ENCODE measurements at regions not wholly inside any gene's neighbourhood (a gene's known extent, or its start where the extent isn't known, plus 50 kb on each side); places are given as distances from the start of the nearest gene placed in this dataset.

GRCh38 chr20:61176874-61177273 lies 75.2 kb upstream of the CDH4 start:
- Histone ChIP-seq H3K36me3 (no peaks in the 10 kb centered on the region), H3K27me3 (replicated peaks) (no peaks in the 10 kb centered on the region), H3K4me1 (replicated peaks) (peaks cover 10% of the 10 kb centered on the region; the same call in 1 of the 2 replicates), H3K27ac (no peak overlapping the region), H3K9me3 (replicated peaks) (peaks cover 3% of the 10 kb centered on the region; the same call in 1 of the 2 replicates), H3K4me3 (no peak overlapping the region)
- DNase-seq (ENCODE audit: low read depth in 1 of 2, low spot score in 2 of 2): no peak

DNA sequence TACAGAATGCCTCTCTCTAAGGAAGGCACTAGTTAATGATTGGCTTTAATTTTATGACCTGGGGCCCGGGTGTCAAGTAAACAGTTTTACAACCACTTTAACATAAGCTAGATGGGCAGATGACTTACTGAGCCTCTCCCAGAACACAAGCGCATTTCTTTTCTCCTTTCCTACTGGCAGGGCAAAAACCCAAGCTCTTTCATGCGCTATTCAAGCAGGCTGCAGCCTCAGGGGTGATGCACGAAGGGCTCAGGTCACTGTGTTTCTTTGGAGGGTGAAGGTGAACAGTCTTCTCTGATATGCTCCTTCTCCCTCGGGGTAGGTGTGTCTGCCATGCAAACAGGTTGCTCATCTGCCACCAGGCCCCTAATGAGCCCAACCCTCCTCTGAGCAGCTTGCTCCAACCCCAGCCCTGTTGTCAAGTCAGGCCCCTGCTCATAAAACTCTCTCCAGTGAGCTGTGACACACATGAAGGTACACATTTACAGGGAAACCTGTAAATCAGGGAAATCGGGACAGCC lies 73.5 kb upstream of the CDH4 start:
- DNase-seq (ENCODE audit: low read depth in 1 of 2, low spot score in 2 of 2): no peak
- H3K9me3 ChIP-seq (replicated peaks): 0 out of 2 replicates have a peak, but pooled peaks cover under 1% of the 10 kb centered on the region
- no peak overlapping the region for H3K27ac ChIP-seq
- H3K4me3 ChIP-seq: no peak overlapping the region
- no peaks in the 10 kb centered on the region for H3K36me3 ChIP-seq
- no peaks in the 10 kb centered on the region for H3K27me3 ChIP-seq (replicated peaks)
- peaks cover 8% of the 10 kb centered on the region; the same call in 1 of the 2 replicates for H3K4me1 ChIP-seq (replicated peaks)

DNA sequence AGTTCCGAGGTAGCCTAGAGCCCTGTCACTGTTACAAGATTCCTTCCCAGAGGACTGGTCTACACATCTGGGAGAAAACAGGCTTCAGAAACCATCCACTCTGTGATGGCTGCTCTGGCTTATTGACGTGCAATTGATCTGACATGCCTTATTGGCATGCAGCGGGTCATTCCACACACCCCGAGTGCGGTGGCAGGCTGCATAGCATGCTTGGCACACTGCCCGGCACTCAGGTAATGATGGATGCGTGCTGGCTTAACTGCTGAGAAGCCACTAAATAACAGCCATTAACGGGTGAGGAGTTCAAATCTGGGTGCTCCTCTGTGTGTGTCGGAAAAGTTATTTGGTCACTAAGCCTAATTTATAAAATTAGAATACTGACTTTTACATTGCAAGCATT lies 67.9 kb upstream of the CDH4 start:
- no peaks in the 10 kb centered on the region for H3K9me3 ChIP-seq (replicated peaks)
- no peak overlapping the region for H3K27ac ChIP-seq
- no peaks in the 10 kb centered on the region for H3K36me3 ChIP-seq
- no peak overlapping the region for H3K4me3 ChIP-seq
- no peaks in the 10 kb centered on the region for H3K27me3 ChIP-seq (replicated peaks)
- peaks cover 36% of the 10 kb centered on the region for H3K4me1 ChIP-seq (replicated peaks)
- DNase-seq (ENCODE audit: low read depth in 1 of 2, low spot score in 2 of 2): no peak

DNA sequence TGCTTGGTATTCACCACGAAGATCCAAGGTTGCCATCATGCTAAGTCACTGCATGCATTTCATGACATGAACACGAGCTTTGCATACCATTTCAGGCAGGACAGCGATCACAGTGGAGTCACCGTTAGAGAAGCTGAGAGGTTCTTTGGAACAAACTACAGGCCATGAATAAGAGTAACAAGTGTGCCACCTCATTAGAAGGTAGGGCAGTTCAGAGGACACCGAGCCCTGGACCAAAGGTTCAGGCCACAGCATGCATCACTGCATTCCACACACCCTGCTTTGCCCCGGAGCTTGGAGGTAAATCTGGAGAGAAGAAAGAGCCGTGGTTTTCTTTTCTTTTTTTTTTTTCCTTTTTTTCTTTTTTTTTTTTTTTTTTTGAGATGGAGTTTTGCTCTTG lies 66.9 kb upstream of the CDH4 start:
- Histone ChIP-seq H3K4me3 (no peak overlapping the region), H3K36me3 (no peaks in the 10 kb centered on the region), H3K27ac (peak overlapping the region; percentile 99), H3K9me3 (replicated peaks) (no peaks in the 10 kb centered on the region), H3K27me3 (replicated peaks) (no peaks in the 10 kb centered on the region), H3K4me1 (replicated peaks) (peaks cover 37% of the 10 kb centered on the region)
- DNase-seq (ENCODE audit: low read depth in 1 of 2, low spot score in 2 of 2): peak in 1 of 2 experiments; percentile 9

DNA sequence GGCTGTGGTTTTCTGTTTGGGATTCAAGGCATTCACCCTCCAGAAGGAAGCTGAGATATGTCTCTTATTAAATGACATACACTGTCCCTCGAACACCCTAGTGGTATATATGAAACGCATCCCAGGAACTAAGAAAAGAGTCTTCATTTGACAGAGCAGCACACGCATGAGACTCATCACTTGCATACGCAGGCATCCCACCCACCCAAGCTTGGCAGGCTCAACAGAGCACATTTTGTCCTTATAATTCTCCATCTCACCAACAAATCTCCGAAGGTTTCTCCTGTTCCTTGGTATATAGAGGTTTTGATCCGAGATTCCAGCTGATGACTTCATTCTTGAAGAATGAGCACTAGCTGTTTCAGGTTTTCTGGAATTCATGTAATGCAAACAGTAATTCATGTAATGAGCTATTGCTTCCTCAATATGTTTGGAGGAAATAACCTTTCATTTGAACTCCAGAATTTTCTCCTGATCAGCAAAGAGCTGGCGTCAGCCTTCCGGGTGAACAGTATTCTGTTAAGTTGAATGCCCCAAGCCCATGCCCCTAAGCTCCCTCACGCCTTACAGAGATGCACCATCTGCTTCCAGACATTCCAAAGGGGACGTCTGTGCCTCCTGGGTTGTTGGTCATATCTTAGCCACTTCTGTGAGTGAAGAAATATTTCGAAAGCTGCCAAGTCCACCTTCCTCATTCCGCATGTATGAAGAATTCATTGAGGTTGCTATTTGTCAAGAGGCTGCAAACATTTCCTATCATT lies 66.0 kb upstream of the CDH4 start:
- peak; percentile 94 to 98 for DNase-seq (ENCODE audit: low read depth in 1 of 2, low spot score in 2 of 2)

DNA sequence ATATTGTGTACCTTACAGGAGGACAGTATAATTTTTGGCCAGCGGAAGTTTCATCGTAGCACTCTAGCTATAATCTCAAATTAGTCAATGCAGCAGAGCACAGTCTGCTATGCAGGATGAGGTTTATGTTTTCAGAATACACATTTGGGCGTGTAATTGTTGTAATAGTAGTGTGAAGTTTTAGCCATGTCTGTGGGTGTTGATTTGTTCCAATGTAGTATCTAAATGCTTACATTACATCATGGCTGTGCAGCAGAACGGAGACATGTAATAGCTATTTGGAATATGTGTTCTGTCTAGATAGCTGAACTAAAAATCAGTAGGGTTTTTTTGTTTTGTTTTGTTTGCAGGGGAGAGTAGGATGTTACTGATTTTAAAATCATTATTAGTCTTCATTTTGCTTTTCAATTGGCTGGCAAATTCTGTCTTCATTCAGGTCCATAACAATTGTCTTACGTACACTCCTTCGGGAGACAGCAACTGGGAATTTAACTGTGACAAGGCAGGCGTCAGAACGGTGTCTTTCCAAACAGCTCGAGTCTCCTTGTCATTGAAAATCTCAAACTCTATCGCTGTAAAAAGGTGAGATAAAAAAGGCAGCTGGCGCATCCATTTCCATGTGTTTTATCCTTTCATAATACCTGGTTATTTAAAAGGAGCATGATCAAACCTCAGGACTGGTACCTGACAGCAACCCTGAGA lies 65.1 kb upstream of the CDH4 start:
- Histone ChIP-seq H3K9me3 (replicated peaks) (no peaks in the 10 kb centered on the region), H3K4me1 (replicated peaks) (peaks cover 48% of the 10 kb centered on the region), H3K4me3 (peak overlapping the region; percentile 2; the same call in 1 of the 2 replicates), H3K36me3 (no peaks in the 10 kb centered on the region), H3K27me3 (replicated peaks) (no peaks in the 10 kb centered on the region), H3K27ac (peak overlapping the region; percentile 99)
- no peak for DNase-seq (ENCODE audit: low read depth in 1 of 2, low spot score in 2 of 2)

More for the DNA sequence above, 66.0 kb upstream of the CDH4 start:
- Histone ChIP-seq H3K27ac (peak overlapping the region; percentile 99), H3K4me1 (replicated peaks) (peaks cover 46% of the 10 kb centered on the region), H3K9me3 (replicated peaks) (no peaks in the 10 kb centered on the region), H3K4me3 (no peak overlapping the region), H3K27me3 (replicated peaks) (no peaks in the 10 kb centered on the region), H3K36me3 (no peaks in the 10 kb centered on the region)

DNA sequence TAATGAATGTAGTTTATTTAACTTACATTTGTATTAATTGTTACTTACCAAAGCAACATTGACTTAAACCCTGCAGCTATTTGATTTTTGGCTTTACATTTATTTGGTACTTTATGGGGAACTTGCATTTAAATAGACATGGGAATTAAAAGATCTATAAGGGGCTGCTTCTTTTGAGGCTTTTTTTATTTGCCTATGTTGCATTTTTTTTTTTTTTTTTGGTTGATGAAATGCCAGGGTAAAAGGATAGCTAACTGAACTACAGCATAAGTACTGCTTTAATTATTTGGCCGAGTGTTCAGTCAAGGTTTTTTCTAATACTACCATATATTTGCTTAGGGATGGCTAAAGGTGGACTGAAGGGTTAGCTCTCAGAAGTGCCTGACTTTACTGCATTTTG lies 62.5 kb upstream of the CDH4 start:
- no peaks in the 10 kb centered on the region for H3K36me3 ChIP-seq
- no peaks in the 10 kb centered on the region for H3K9me3 ChIP-seq (replicated peaks)
- H3K27ac ChIP-seq: no peak overlapping the region
- H3K27me3 ChIP-seq (replicated peaks): no peaks in the 10 kb centered on the region
- no peak for DNase-seq (ENCODE audit: low read depth in 1 of 2, low spot score in 2 of 2)
- peaks cover 46% of the 10 kb centered on the region for H3K4me1 ChIP-seq (replicated peaks)
- H3K4me3 ChIP-seq: no peak overlapping the region

- Histone ChIP-seq H3K27ac (no peak overlapping the region), H3K4me1 (replicated peaks) (peaks cover 33% of the 10 kb centered on the region), H3K9me3 (replicated peaks) (no peaks in the 10 kb centered on the region), H3K27me3 (replicated peaks) (no peaks in the 10 kb centered on the region), H3K4me3 (no peak overlapping the region), H3K36me3 (no peaks in the 10 kb centered on the region)
- DNase-seq (ENCODE audit: low read depth in 1 of 2, low spot score in 2 of 2): no peak
These were observed 61.0 kb upstream of the CDH4 start for GRCh38 chr20:61191096-61191495.

DNA sequence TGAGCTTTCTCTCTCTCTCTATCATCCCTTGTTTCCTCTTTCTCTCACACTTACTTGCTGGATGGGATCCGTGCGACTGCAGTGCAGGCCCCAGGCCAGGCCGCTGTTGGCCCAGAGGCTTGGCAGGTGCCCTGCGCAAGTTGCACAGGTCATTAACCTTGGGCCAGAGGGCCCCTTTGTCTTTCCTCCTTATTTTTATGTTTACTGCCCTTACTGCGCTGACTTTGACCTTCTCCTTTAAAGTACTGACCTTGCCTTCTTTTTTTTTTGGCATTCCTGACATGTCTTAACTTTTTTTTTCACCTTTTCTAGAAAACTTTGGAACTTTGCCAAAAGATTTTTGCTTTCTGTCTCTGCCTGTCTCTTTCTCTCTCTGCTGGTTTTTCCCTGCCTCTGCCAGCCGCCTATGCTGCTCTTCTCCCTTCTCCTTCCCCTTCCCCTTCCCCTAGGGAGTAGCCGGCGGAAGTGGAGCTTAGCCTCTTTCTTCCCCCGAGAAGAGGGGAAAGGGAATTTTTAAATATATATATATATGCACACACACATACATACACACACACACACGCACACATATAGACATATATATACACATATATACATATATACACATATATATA lies 59.6 kb upstream of the CDH4 start:
- DNase-seq (ENCODE audit: low read depth in 1 of 2, low spot score in 2 of 2): no peak
- no peak overlapping the region for H3K4me3 ChIP-seq
- H3K27me3 ChIP-seq (replicated peaks): no peaks in the 10 kb centered on the region
- no peaks in the 10 kb centered on the region for H3K36me3 ChIP-seq
- no peaks in the 10 kb centered on the region for H3K9me3 ChIP-seq (replicated peaks)
- H3K27ac ChIP-seq: no peak overlapping the region
- H3K4me1 ChIP-seq (replicated peaks): peaks cover 20% of the 10 kb centered on the region

DNA sequence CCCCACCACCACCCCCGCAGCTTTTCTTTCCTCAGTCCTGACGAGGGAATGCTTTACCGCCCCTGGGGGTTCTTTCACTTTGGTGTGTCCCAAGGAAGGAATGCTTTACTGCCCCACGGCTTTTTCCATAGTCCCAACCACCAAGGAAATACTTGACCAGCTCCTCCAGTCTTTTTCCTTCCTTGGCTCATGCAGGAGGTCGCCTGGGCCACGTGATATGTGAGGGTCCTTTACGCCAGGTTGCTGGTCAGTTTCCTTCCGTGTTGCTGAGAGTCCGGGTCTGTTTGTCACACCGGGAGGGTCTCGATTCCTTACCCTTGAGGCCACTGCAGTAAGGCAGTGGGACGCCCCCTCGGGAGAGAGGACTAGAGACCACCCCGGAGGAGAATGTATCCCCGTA lies 58.9 kb upstream of the CDH4 start:
- peaks cover 13% of the 10 kb centered on the region for H3K4me1 ChIP-seq (replicated peaks)
- H3K4me3 ChIP-seq: no peak overlapping the region
- H3K27ac ChIP-seq: no peak overlapping the region
- DNase-seq (ENCODE audit: low read depth in 1 of 2, low spot score in 2 of 2): no peak
- H3K36me3 ChIP-seq: no peaks in the 10 kb centered on the region
- H3K27me3 ChIP-seq (replicated peaks): no peaks in the 10 kb centered on the region
- H3K9me3 ChIP-seq (replicated peaks): no peaks in the 10 kb centered on the region
